HG03108 (cell line): ENCODE measurements at regions not wholly inside any gene's neighbourhood (a gene's known extent, or its start where the extent isn't known, plus 50 kb on each side); places are given as distances from the start of the nearest gene placed in this dataset.

Source experiments
- ATAC-seq: cut with Tn5 transposase; IDR thresholded peaks from one replicate; pipeline ENCODE4 v1.9.1; 2021; ENCODE audit warnings: moderate library complexity; ENCODE audit not compliant: unreplicated experiment

DNA sequence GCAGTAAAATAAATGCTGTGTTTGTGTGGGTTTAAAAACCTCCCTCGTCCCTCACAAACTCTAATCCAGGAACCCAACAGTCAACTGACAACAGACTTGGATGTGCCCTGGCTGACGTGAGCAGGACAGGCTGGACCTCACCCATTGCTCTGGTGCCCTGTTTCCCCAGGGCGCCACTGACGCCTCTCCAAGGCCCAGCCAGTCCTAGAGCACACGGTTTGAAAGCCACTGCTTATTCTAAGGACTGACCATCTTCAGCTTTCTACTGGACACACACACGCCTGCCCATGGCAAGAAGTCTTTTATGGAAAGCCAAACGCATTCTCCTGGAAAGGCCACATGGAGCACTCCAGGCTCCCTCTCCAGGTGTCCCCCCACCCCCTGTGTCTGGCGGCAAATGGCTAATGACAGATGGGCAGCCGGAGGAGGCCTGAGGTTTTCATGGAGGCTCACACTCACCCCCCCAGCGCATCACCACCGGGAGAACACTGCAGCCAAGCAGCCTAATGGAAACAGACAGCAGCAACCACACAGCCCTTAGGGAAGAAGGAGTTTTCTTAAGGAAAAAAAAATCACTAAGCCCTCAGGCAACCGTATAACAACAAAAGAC, 319.2 kb downstream of the SOX9 start:
- no peak for ATAC-seq

- ATAC-seq = no peak
Measured at GRCh38 chr17:72440961-72441360, 320.1 kb downstream of the SOX9 start.

DNA sequence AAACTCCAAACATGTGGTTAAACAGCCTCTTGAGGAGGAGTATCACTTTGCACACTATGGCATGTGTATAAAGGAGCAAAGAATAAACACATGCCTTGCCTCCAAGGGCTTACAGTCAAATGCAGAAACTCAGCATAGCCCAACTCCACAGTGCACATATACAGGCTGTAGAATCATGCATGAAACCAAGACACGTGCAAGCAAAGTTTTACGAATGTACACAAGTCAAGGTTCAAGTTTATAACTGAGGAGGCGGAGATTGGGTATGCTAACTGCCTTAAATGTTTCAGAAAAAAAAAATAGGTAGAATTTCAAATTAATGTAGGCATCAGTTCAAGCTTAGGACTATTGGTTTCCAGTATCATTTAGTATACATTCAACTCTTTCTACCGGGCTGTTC, 321.1 kb downstream of the SOX9 start:
- no peak for ATAC-seq

GRCh38 chr17:72444517-72445054, 323.8 kb downstream of the SOX9 start:
- ATAC-seq = no peak

DNA sequence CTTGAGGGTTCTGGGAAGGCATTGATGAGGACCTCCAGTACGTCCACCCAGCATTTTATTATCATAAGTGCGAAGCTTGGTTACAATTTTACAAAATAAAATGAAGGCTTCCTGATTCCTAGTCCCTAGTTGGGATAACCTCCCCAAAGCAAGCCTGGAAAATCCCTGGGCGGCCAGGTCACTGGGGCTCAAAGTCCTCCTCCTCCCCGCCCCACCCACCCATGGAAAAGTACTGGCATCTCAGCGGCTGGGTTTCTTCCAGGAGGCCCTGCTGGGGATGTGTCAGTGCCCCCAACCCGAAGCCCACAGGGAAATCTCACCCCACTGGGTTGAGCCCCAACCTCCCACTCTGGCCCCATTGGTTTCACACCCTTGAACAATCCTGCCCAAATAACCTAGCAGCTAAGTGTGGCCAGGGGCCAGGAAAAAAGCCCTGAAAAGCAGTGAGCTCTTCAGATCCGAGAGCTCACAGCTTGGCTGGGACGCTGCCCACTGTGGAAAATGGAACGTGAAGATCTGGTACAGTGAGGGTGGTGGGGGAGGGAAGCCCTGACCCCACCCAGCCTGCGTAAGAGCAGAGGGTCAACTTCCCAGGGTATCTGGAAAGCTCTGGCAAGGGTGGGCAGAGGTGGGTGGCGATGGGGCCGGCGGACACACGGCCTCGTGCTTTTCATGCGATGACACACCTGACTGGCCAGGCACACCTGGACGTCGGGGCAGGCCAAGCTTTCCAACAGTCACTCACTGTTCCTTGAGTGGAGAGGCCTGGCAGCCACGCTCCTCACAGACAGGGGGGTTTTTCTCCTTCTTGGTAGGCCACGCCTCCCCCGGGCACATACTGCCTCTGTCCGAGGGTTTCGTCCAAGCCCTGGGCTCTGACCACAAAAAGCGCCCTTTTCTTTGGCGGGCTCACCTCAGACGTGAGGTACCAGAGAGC, 324.5 kb downstream of the SOX9 start:
- ATAC-seq = no peak

DNA sequence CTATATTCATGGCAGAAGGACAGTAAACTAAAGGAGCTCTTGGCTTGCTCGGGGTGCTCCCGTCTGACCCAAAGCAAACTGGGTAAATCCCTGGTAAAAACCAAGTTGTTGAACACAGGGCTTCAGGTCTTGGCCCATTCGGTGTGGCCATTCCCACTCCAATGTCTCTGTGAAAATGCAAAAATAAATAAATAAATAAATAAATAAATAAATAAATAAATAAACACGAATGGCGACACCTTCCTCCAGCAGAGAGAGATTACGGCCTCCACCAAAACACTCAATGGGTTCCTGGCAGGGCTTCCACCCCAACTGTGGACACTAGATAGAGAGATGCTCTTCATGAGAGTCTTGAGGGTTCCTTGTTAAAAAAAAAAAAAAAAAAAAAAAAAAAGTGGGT, 325.3 kb downstream of the SOX9 start:
- no peak for ATAC-seq

DNA sequence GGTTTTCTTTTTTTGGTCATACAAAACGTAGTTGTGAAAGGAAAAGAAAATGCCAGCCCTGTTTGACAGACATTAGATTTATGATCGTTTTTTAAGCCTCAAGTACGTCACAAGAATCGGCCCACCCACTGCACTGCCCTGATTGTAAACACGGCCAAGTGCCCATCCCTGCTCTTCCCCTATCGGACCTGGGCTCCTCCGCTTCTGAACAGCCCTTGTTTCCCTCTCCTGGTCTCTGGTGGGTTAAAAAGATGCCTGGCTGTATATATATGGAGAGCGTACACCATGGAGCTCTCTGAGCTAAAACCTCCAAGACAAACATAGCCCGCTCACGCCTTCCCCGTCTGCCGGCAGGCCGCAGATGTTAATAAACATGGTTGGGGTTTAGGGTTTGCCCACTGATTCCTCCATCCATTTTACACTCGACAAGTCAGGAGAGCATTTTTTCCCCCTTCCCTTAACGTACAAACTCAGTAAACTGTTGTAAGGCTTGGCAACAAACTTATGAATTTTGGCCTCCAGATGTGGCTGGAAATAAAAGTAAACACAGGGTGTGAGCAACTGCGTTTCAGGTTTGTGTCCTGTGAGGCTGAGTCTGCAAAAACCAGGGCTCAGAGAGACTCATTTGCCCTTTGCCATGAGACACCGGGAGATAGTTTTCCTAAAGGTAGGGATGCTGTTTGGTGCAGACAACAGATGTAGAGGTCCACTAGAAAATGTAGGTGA, 325.9 kb downstream of the SOX9 start:
- ATAC-seq = no peak

DNA sequence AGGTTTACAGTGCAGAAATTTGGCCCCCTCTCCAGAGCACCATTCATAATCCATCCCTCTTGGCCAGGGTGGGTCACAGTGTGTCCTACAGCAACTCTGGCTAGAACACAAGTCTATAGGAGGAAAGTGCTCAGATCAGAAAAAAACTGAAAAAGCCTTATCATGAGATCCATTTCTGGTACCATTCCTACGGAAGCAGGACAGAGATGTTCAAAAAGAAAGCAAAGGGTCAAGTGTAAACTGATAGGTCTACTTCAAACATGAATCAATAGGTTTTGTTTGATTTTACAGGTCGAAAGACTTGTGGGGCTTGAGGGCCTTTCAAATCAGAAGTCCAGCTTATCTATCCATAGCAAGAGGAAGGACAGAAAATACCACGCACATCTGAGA, 326.4 kb downstream of the SOX9 start:
- no peak for ATAC-seq

DNA sequence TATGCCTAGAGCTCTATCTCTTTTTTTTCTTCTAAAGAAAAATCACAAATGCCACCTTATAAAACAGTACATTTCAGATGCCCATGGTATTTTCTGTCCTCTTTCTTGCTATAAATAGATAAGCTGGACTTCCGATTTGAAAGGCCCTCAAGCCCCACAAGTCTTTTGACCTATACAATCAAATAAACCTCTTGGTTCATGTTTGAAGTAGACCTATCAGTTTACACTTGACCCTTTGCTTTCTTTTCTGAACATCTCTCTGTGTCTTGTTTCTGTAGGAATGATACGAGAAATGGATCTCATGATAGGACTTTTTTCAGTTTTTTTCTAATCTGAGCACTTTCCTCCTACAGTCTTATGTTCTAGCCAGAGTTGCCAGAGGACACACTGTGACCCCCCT, 327.2 kb downstream of the SOX9 start:
- ATAC-seq = no peak

- ATAC-seq = no peak
Measured at GRCh38 chr17:72452286-72453173, 331.7 kb downstream of the SOX9 start.

DNA sequence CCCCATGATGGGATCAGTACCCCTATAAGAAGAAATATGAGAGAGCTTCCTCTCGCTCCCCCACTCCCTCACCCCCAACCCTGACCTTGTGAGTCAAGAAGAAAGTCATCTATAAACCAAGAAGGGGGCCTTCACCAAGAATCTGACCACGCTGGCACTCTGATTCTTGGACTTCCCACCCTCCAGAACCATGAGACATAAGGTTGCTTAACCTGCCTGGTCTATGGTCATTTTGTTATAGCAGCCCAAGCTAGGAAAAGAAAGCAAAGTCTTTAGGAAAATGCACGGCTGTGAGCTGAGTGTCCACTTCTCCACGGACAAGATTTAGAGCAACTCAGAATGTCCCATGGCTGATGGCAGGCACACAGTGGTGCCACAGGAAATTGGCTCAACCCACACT, 333.5 kb downstream of the SOX9 start:
- no peak for ATAC-seq

DNA sequence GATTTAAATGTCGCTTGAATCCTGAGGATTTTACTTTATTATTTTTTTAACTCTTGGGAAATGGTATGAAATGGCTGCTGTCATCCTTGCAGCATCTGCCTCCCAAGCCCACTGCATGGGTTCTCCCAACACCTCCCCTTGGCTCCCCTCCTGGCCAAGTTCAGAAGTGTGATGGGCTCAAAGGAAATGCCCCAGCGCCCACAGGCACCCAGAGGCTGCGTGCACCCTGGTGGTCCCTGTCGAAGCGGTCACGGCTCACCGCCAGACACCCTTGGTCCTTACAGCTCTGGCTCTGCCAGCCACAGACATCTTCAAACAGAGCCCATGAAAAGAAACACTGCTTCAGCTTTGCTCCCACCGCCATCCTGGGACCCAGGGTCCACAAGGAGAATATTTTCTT, 334.7 kb downstream of the SOX9 start:
- ATAC-seq = no peak

- no peak for ATAC-seq
Measured at GRCh38 chr17:72456075-72456474, 335.3 kb downstream of the SOX9 start.

GRCh38 chr17:72457712-72458111, 336.9 kb downstream of the SOX9 start:
- ATAC-seq = no peak

- ATAC-seq = no peak
Measured at GRCh38 chr17:72458301-72458700, 337.5 kb downstream of the SOX9 start.

DNA sequence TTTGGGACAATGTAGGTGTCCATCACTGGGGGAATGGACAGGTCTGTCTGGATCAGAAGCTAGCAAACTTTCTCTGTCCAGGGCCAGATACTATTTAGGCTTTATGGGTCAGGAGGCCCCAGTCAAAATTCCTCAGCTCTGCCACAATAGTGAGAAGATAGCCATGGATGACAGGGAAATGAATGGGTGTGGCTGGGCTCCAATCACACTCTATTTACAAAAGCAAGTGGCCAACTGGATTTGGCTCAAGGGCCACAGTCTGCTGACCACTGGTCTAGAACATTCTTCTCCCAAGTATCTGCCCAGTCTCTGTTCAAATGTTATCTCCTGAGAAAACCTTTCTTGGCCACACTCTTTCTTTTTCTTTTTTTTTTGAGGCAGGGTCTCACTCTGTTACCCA, 339.9 kb downstream of the SOX9 start:
- no peak for ATAC-seq

GRCh38 chr17:72461757-72462156, 340.9 kb downstream of the SOX9 start:
- ATAC-seq = no peak

DNA sequence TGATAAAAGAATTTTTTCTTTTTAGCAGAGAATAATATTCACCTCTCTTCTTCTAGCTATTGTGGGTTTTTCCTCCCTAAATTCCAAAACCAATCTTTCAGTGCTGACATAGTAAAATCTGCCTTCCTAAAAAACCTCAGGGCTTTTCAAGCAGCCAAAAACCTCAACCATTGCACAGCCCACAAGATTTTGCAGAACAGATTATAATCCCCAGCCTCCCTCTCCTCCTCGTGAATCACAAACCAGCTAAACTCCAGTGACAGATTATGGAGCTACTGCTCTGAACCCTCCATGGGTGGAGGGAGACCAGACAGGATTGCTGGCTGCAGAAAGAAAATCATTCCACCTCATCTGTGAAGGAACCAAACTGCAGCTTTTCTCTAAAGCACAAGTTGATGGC, 341.6 kb downstream of the SOX9 start:
- ATAC-seq = no peak

DNA sequence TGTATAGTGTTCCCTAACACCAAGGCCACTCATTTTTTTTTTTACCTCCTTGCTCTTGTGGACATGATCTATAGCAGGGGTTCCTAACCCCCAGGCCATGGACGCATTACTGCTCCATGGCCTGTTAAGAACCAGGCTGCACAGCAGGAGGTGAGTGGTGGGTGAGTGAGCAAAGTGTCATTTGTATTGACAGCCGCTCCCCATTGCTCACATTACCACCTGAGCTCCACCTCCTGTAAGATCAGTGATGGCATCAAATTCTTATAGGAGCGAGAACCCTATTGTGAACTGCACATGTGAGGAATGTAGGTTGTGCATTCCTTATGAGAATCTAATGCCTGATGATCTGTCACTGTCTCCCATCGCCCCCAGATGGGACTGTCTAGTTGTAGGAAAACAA, 342.0 kb downstream of the SOX9 start:
- no peak for ATAC-seq

- no peak for ATAC-seq
Measured at GRCh38 chr17:72463287-72464102, 342.7 kb downstream of the SOX9 start.
